ENCODE measurements at regions not wholly inside any gene's neighbourhood (a gene's known extent, or its start where the extent isn't known, plus 50 kb on each side); places are given as distances from the start of the nearest gene placed in this dataset.

DNA sequence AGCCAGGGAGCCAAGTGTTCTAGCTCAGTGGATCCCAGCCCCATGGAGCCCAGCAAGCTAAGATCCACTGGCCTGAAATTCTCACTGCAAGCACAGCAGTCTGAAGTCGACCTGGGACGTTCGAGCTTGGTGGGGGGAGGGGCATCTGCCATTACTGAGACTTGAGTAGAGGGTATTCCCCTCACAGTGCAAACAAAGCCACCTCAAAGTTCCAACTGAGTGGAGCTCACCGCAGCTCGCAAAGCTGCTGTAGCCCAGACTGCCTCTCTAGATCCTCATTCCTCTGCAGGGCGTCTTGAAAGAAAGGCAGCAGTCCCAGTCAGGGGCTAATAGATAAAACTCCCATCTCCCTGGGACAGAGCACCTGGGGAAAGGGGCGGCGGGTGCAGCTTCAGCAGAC, 226.3 kb downstream of the ZIC3 start:
- TF ChIP-seq, protein P1, sequence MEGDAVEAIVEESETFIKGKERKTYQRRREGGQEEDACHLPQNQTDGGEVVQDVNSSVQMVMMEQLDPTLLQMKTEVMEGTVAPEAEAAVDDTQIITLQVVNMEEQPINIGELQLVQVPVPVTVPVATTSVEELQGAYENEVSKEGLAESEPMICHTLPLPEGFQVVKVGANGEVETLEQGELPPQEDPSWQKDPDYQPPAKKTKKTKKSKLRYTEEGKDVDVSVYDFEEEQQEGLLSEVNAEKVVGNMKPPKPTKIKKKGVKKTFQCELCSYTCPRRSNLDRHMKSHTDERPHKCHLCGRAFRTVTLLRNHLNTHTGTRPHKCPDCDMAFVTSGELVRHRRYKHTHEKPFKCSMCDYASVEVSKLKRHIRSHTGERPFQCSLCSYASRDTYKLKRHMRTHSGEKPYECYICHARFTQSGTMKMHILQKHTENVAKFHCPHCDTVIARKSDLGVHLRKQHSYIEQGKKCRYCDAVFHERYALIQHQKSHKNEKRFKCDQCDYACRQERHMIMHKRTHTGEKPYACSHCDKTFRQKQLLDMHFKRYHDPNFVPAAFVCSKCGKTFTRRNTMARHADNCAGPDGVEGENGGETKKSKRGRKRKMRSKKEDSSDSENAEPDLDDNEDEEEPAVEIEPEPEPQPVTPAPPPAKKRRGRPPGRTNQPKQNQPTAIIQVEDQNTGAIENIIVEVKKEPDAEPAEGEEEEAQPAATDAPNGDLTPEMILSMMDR (conservative IDR thresholded peaks at IDR 0.05; ENCODE audit: low read length) = no peak
- no peak for TF ChIP-seq EZH2phosphoT487 (IDR thresholded peaks at IDR 0.05; ENCODE audit: borderline replicate concordance)
